Aorta (tissue), 5 donors: ENCODE measurements at regions not wholly inside any gene's neighbourhood (a gene's known extent, or its start where the extent isn't known, plus 50 kb on each side); places are given as distances from the start of the nearest gene placed in this dataset.

ENCODE experiments used
- ATAC-seq: fragments of 200-7000 bp; cut with Tn5 transposase; one replicate; pipeline ENCODE4 v1.9.1; 2022; ENCODE audit warnings: moderate library complexity; ENCODE audit not compliant: low FRiP score
- DNase-seq, 2 donors: peaks; one replicate each; pipeline ENCODE4 v3.0.0-alpha.2; 2020
- H3K27ac ChIP-seq, 2 donors: one replicate each; pipeline ENCODE4 v1.5.1; 2013; ENCODE audit warnings: low read length in 2 of 2, mild to moderate bottlenecking in 2 of 2, moderate library complexity in 2 of 2, control low read depth in 1 of 2, inconsistent platforms in 1 of 2, low read depth in 1 of 2
- H3K27me3 ChIP-seq, 2 donors: one replicate each; pipeline ENCODE4 v1.6.1; 2013; ENCODE audit warnings: control low read depth in 1 of 2, low read length in 1 of 2, mild to moderate bottlenecking in 1 of 2, moderate library complexity in 1 of 2; ENCODE audit not compliant: insufficient read depth in 2 of 2, control insufficient read depth in 1 of 2
- H3K36me3 ChIP-seq, 2 donors: one replicate each; pipeline ENCODE4 v1.6.1; 2013; ENCODE audit warnings: control low read depth in 1 of 2, low read length in 1 of 2, mild to moderate bottlenecking in 1 of 2; ENCODE audit not compliant: insufficient read depth in 2 of 2, control insufficient read depth in 1 of 2
- H3K4me1 ChIP-seq, 2 donors: one replicate each; pipeline ENCODE4 v1.6.1; 2013; ENCODE audit warnings: low read length in 2 of 2, control low read depth in 1 of 2, mild to moderate bottlenecking in 1 of 2, moderate library complexity in 1 of 2; ENCODE audit not compliant: insufficient read depth in 2 of 2, control insufficient read depth in 1 of 2
- H3K4me3 ChIP-seq, 2 donors: one replicate each; pipeline ENCODE4 v1.5.1; 2013; ENCODE audit warnings: low read length in 2 of 2, control low read depth in 1 of 2, mild to moderate bottlenecking in 1 of 2
- H3K9me3 ChIP-seq: one replicate; pipeline ENCODE4 v1.6.1; 2013; ENCODE audit warnings: mild to moderate bottlenecking, low read length; ENCODE audit not compliant: control insufficient read depth
- WGBS, 2 donors: extraction: QIAGEN DNeasy Blood & Tissue Kit; methylation state at CpG; one replicate each; pipeline ENCODE4 v1.1.7; 2013; 5-methylcytosine and 5-hydroxymethylcytosine counted together
- intact Hi-C, 2 donors: fragments of 100-400 bp; cut with DNase I; formaldehyde crosslinking; loops; one replicate each; pipeline versions ENCODE4 v1.14.2 to v1.15.0; 2022
- donor health status: healthy with polysubstance abuse.
- donor health status: Bipolar disorder and iron deficiency.
- donor health status: DM: no; HTN: no; CAD: no.
- donor health status: DM: no; HTN: no; CAD: no.
- donor health status: DM: yes; HTN: yes; CAD: no.

GRCh38 chr10:42112331-42113157, 525.8 kb downstream of the ZNF33B start:
- DNase-seq (peak in 1 of 2 donors; percentile 61), ATAC-seq (no peak)
- Histone ChIP-seq H3K4me3 (no peak overlapping the region), H3K27ac (no peak overlapping the region), H3K9me3 (no peaks in the 10 kb centered on the region), H3K4me1 (no peaks in the 10 kb centered on the region), H3K27me3 (no peaks in the 10 kb centered on the region), H3K36me3 (no peaks in the 10 kb centered on the region)
- intact Hi-C loops: no loop called here
- 71 to 82% methylated on average over 64 of the region's 64 CpGs for WGBS, 2 donors

GRCh38 chr10:42111661-42112330, 526.6 kb downstream of the ZNF33B start:
- Histone ChIP-seq H3K9me3 (no peaks in the 10 kb centered on the region), H3K4me1 (no peaks in the 10 kb centered on the region), H3K27me3 (no peaks in the 10 kb centered on the region), H3K27ac (no peak overlapping the region), H3K4me3 (no peak overlapping the region), H3K36me3 (no peaks in the 10 kb centered on the region)
- 73 to 87% methylated on average over 43 of the region's 43 CpGs for WGBS, 2 donors
- DNase-seq: peak in 1 of 2 donors; percentile 72
- intact Hi-C loops: no loop called here
- no peak for ATAC-seq

GRCh38 chr10:42111076-42111475, 527.3 kb downstream of the ZNF33B start:
- intact Hi-C loops: no loop called here
- ATAC-seq (no peak), DNase-seq (no peak)
- no peaks in the 10 kb centered on the region for H3K9me3 ChIP-seq
- no peaks in the 10 kb centered on the region for H3K27me3 ChIP-seq
- no peak overlapping the region for H3K4me3 ChIP-seq
- WGBS, 2 donors: 79 to 87% methylated on average over 33 of the region's 33 CpGs
- H3K36me3 ChIP-seq: no peaks in the 10 kb centered on the region
- no peak overlapping the region for H3K27ac ChIP-seq
- no peaks in the 10 kb centered on the region for H3K4me1 ChIP-seq
